ENCODE measurements at regions not wholly inside any gene's neighbourhood (a gene's known extent, or its start where the extent isn't known, plus 50 kb on each side); places are given as distances from the start of the nearest gene placed in this dataset.

- Histone ChIP-seq H3K9ac (ENCODE audit: insufficient read length, low read depth) (no peak overlapping the region), H3K27me3 (ENCODE audit: insufficient read depth, insufficient read length) (no peaks in the 10 kb centered on the region), H3K36me3 (ENCODE audit: insufficient read depth, insufficient read length, low read length) (no peaks in the 10 kb centered on the region), H3K9me3 (ENCODE audit: insufficient read depth, low read length) (no peaks in the 10 kb centered on the region), H3K4me3 (ENCODE audit: insufficient read length, low read depth) (no peak overlapping the region), H3K4me1 (ENCODE audit: insufficient read depth, insufficient read length) (no peaks in the 10 kb centered on the region)
- no peak for DNase-seq (ENCODE audit: low read depth, low spot score)
- TF ChIP-seq YY1 (IDR thresholded peaks at IDR 0.05; ENCODE audit: insufficient read depth, insufficient read length) (no peak), SUZ12 (IDR thresholded peaks at IDR 0.05; ENCODE audit: extremely low read depth, insufficient read depth, insufficient read length) (no peak), ZNF274 (IDR thresholded peaks at IDR 0.05; ENCODE audit: low read depth, low read length) (no peak)
These were observed 251.1 kb upstream of the SHH start for GRCh38 chr7:156063241-156063810.

GRCh38 chr7:156062286-156062685, 250.0 kb upstream of the SHH start:
- Histone ChIP-seq H3K9ac (ENCODE audit: insufficient read length, low read depth) (no peak overlapping the region), H3K4me3 (ENCODE audit: insufficient read length, low read depth) (no peak overlapping the region), H3K36me3 (ENCODE audit: insufficient read depth, insufficient read length, low read length) (no peaks in the 10 kb centered on the region), H3K4me1 (ENCODE audit: insufficient read depth, insufficient read length) (no peaks in the 10 kb centered on the region), H3K9me3 (ENCODE audit: insufficient read depth, low read length) (no peaks in the 10 kb centered on the region), H3K27me3 (ENCODE audit: insufficient read depth, insufficient read length) (no peaks in the 10 kb centered on the region)
- TF ChIP-seq ZNF274 (IDR thresholded peaks at IDR 0.05; ENCODE audit: low read depth, low read length), result no peak
- no peak for TF ChIP-seq SUZ12 (IDR thresholded peaks at IDR 0.05; ENCODE audit: extremely low read depth, insufficient read depth, insufficient read length)
- TF ChIP-seq YY1 (IDR thresholded peaks at IDR 0.05; ENCODE audit: insufficient read depth, insufficient read length), result no peak
- no peak for DNase-seq (ENCODE audit: low read depth, low spot score)

DNA sequence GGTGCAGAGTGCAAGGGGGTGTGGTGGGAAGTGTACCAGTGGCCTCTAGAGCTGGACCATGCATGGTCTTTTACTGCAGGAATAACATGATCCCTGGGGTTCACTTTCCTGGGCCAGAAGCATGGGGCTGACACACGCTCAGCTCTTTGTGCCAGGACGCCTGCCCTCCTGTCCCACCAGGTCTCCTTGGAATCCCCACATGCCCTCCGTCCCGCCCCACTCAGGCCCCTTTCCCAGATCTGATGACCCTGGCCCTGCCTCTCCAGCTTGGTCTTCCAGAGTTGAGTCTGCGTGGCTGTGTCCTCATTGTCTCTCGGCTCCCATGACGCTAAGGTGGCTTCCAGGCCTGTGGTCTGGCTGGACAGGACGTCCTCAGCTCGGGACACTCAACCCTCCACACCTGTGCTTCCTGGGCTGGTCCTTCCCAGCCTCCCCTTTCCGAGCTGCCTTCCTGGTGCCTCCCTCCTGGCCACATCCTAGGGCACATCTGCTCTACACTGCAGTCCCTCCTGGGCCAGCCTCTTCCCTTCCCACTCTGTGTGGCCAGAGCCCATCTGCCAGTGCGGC, 249.5 kb upstream of the SHH start:
- DNase-seq (ENCODE audit: low read depth, low spot score), result no peak
- no peak for TF ChIP-seq SUZ12 (IDR thresholded peaks at IDR 0.05; ENCODE audit: extremely low read depth, insufficient read depth, insufficient read length)
- no peak for TF ChIP-seq YY1 (IDR thresholded peaks at IDR 0.05; ENCODE audit: insufficient read depth, insufficient read length)
- no peak for TF ChIP-seq ZNF274 (IDR thresholded peaks at IDR 0.05; ENCODE audit: low read depth, low read length)
- Histone ChIP-seq H3K9ac (ENCODE audit: insufficient read length, low read depth) (no peak overlapping the region), H3K4me1 (ENCODE audit: insufficient read depth, insufficient read length) (no peaks in the 10 kb centered on the region), H3K9me3 (ENCODE audit: insufficient read depth, low read length) (no peaks in the 10 kb centered on the region), H3K27me3 (ENCODE audit: insufficient read depth, insufficient read length) (no peaks in the 10 kb centered on the region), H3K36me3 (ENCODE audit: insufficient read depth, insufficient read length, low read length) (no peaks in the 10 kb centered on the region), H3K4me3 (ENCODE audit: insufficient read length, low read depth) (no peak overlapping the region)

DNA sequence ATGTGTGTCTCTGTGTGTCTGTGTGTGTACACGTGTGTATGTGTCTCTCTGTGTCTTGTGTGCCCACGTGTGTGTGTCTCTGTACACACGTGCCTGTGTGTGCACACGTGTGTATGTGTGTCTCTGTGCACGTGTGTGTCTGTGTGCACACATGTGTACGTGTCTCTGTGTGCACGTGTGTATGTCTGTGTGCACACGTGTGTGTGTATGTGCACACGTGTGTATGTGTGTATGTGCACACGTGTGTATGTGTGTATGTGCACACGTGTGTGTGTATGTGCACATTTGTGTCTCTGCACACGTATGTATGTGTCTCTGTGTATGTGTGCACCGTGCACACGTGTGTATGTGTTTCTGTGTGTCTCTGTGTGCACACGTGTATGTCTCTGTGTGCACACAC, 248.7 kb upstream of the SHH start:
- H3K36me3 ChIP-seq (ENCODE audit: insufficient read depth, insufficient read length, low read length), result no peaks in the 10 kb centered on the region
- DNase-seq (ENCODE audit: low read depth, low spot score), result no peak
- no peaks in the 10 kb centered on the region for H3K4me1 ChIP-seq (ENCODE audit: insufficient read depth, insufficient read length)
- H3K4me3 ChIP-seq (ENCODE audit: insufficient read length, low read depth), result no peak overlapping the region
- TF ChIP-seq YY1 (IDR thresholded peaks at IDR 0.05; ENCODE audit: insufficient read depth, insufficient read length), result no peak
- no peak for TF ChIP-seq SUZ12 (IDR thresholded peaks at IDR 0.05; ENCODE audit: extremely low read depth, insufficient read depth, insufficient read length)
- TF ChIP-seq ZNF274 (IDR thresholded peaks at IDR 0.05; ENCODE audit: low read depth, low read length), result no peak
- H3K9ac ChIP-seq (ENCODE audit: insufficient read length, low read depth), result no peak overlapping the region
- no peaks in the 10 kb centered on the region for H3K9me3 ChIP-seq (ENCODE audit: insufficient read depth, low read length)
- no peaks in the 10 kb centered on the region for H3K27me3 ChIP-seq (ENCODE audit: insufficient read depth, insufficient read length)

DNA sequence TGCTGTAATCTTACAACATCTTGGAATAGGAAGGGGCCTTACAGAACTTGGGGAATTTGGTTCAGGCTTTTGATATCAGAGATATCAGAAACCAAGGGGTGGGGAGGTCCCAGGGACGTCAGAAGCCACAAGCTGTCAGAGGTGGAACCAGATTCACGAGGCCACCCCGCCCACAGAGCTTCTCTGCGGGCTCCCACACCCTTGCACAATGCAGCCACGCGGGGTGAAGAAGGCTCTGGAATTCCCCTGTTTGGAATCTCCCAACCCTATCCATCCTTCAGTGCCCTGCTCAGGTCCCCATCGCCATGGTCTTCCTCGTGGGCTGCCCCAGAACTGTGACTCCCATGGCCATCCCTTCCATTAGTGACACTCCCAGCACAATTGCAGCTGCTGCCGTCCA, 247.1 kb upstream of the SHH start:
- H3K27me3 ChIP-seq (ENCODE audit: insufficient read depth, insufficient read length), result no peaks in the 10 kb centered on the region
- DNase-seq (ENCODE audit: low read depth, low spot score), result no peak

GRCh38 chr7:156058248-156058647, 246.0 kb upstream of the SHH start:
- TF ChIP-seq ZNF274 (IDR thresholded peaks at IDR 0.05; ENCODE audit: low read depth, low read length) (no peak), YY1 (IDR thresholded peaks at IDR 0.05; ENCODE audit: insufficient read depth, insufficient read length) (no peak), SUZ12 (IDR thresholded peaks at IDR 0.05; ENCODE audit: extremely low read depth, insufficient read depth, insufficient read length) (no peak)
- Histone ChIP-seq H3K4me3 (ENCODE audit: insufficient read length, low read depth) (no peak overlapping the region), H3K9me3 (ENCODE audit: insufficient read depth, low read length) (no peaks in the 10 kb centered on the region), H3K9ac (ENCODE audit: insufficient read length, low read depth) (no peak overlapping the region), H3K4me1 (ENCODE audit: insufficient read depth, insufficient read length) (no peaks in the 10 kb centered on the region), H3K36me3 (ENCODE audit: insufficient read depth, insufficient read length, low read length) (no peaks in the 10 kb centered on the region), H3K27me3 (ENCODE audit: insufficient read depth, insufficient read length) (no peaks in the 10 kb centered on the region)
- no peak for DNase-seq (ENCODE audit: low read depth, low spot score)

More for the DNA sequence above, 247.1 kb upstream of the SHH start:
- TF ChIP-seq SUZ12 (IDR thresholded peaks at IDR 0.05; ENCODE audit: extremely low read depth, insufficient read depth, insufficient read length), result no peak
- Histone ChIP-seq H3K4me3 (ENCODE audit: insufficient read length, low read depth) (no peak overlapping the region), H3K9ac (ENCODE audit: insufficient read length, low read depth) (no peak overlapping the region), H3K4me1 (ENCODE audit: insufficient read depth, insufficient read length) (no peaks in the 10 kb centered on the region), H3K9me3 (ENCODE audit: insufficient read depth, low read length) (no peaks in the 10 kb centered on the region), H3K36me3 (ENCODE audit: insufficient read depth, insufficient read length, low read length) (no peaks in the 10 kb centered on the region)

- TF ChIP-seq YY1 (IDR thresholded peaks at IDR 0.05; ENCODE audit: insufficient read depth, insufficient read length), result no peak
- TF ChIP-seq SUZ12 (IDR thresholded peaks at IDR 0.05; ENCODE audit: extremely low read depth, insufficient read depth, insufficient read length), result no peak
- TF ChIP-seq ZNF274 (IDR thresholded peaks at IDR 0.05; ENCODE audit: low read depth, low read length), result no peak
- no peak for DNase-seq (ENCODE audit: low read depth, low spot score)
- no peak overlapping the region for H3K4me3 ChIP-seq (ENCODE audit: insufficient read length, low read depth)
- H3K27me3 ChIP-seq (ENCODE audit: insufficient read depth, insufficient read length), result no peaks in the 10 kb centered on the region
- H3K9ac ChIP-seq (ENCODE audit: insufficient read length, low read depth), result no peak overlapping the region
- H3K4me1 ChIP-seq (ENCODE audit: insufficient read depth, insufficient read length), result no peaks in the 10 kb centered on the region
- H3K9me3 ChIP-seq (ENCODE audit: insufficient read depth, low read length), result no peaks in the 10 kb centered on the region
- H3K36me3 ChIP-seq (ENCODE audit: insufficient read depth, insufficient read length, low read length), result no peaks in the 10 kb centered on the region
These were observed 244.3 kb upstream of the SHH start for GRCh38 chr7:156056534-156056933.
